IMR-90 (cell line): ENCODE measurements at regions not wholly inside any gene's neighbourhood (a gene's known extent, or its start where the extent isn't known, plus 50 kb on each side); places are given as distances from the start of the nearest gene placed in this dataset.

Experiments
- ATAC-seq: fragments of 200-7000 bp; cut with Tn5 transposase; 2 replicates; pipeline ENCODE4 v1.9.1; 2020; ENCODE audit warnings: low read depth, mild to moderate bottlenecking, moderate library complexity
- BruUV-seq: library from RNA; stranded (reverse); fragments of 400-500 nt; replicated peaks from 2 replicates; lab custom pipeline; 2021; lab: Mats Ljungman, UMichigan
- CTCF ChIA-PET: fragments of 300-600 bp; formaldehyde crosslinking; extraction: SDS; loops from one replicate; lab custom pipeline; 2021; ENCODE audit warnings: antibody characterized with exemption; lab: Yijun Ruan, JAX
- POLR2A ChIA-PET: fragments of 300-600 bp; sonication (Branson Sonifier 250); formaldehyde crosslinking; loops from one replicate; lab custom pipeline; 2022; ENCODE audit warnings: antibody characterized with exemption; ENCODE audit not compliant: unreplicated experiment; lab: Charles Lee
- DNase-seq: peaks from one replicate; pipeline ENCODE4 v3.0.0; 2013
- H2AFZ ChIP-seq: replicated peaks from 2 replicates; pipeline ENCODE3; 2013; ENCODE audit warnings: low read length, mild to moderate bottlenecking; ENCODE audit not compliant: poor library complexity
- H2AK5ac ChIP-seq: 2 replicates; pipeline ENCODE4 v1.6.1; 2013; ENCODE audit warnings: low read depth, low read length, inconsistent platforms
- H2AK9ac ChIP-seq: replicated peaks from 2 replicates; pipeline ENCODE3; 2013; ENCODE audit warnings: mild to moderate bottlenecking, low read depth, low read length, moderate library complexity; ENCODE audit not compliant: poor library complexity
- H2BK120ac ChIP-seq: 2 replicates; pipeline ENCODE4 v1.6.1; 2013; ENCODE audit warnings: low read depth, low read length, inconsistent platforms
- H2BK15ac ChIP-seq: 3 replicates; pipeline ENCODE4 v1.6.1; 2013; ENCODE audit warnings: low read depth, low read length, inconsistent platforms
- H2BK20ac ChIP-seq: 2 replicates; pipeline ENCODE4 v1.6.1; 2013; ENCODE audit warnings: low read depth, mild to moderate bottlenecking, inconsistent platforms, low read length, moderate library complexity
- H2BK5ac ChIP-seq: 2 replicates; pipeline ENCODE4 v1.6.1; 2013; ENCODE audit warnings: mild to moderate bottlenecking, low read depth, low read length, inconsistent platforms; ENCODE audit not compliant: poor library complexity, severe bottlenecking
- H3K14ac ChIP-seq: replicated peaks from 2 replicates; pipeline ENCODE4 v1.6.1; 2013; ENCODE audit warnings: low read depth, low read length, inconsistent platforms
- H3K18ac ChIP-seq: 2 replicates; pipeline ENCODE4 v1.6.1; 2013; ENCODE audit warnings: low read depth, low read length, control low read depth
- H3K23ac ChIP-seq: 2 replicates; pipeline ENCODE4 v1.6.1; 2013; ENCODE audit warnings: low read depth, low read length, inconsistent platforms
- H3K27ac ChIP-seq: 2 replicates; pipeline ENCODE4 v1.5.1; 2013; ENCODE audit warnings: mild to moderate bottlenecking, control low read depth, low read length; ENCODE audit not compliant: insufficient read depth
- H3K27me3 ChIP-seq: 2 replicates; pipeline ENCODE4 v1.6.1; 2013; ENCODE audit warnings: low read length; ENCODE audit not compliant: control insufficient read depth, insufficient read depth
- H3K36me3 ChIP-seq: 2 replicates; pipeline ENCODE4 v1.6.1; 2013; ENCODE audit warnings: low read length, mixed read lengths; ENCODE audit not compliant: control insufficient read depth, insufficient read depth
- H3K4ac ChIP-seq: 2 replicates; pipeline ENCODE4 v1.6.1; 2013; ENCODE audit warnings: low read depth, low read length, inconsistent platforms
- H3K4me1 ChIP-seq: 2 replicates; pipeline ENCODE4 v1.6.1; 2013; ENCODE audit warnings: low read length, mixed read lengths; ENCODE audit not compliant: control insufficient read depth, insufficient read depth
- H3K4me2 ChIP-seq: 2 replicates; pipeline ENCODE4 v1.6.1; 2013; ENCODE audit warnings: low read depth, mild to moderate bottlenecking, control low read depth, low read length, moderate library complexity
- H3K4me3 ChIP-seq: 2 replicates; pipeline ENCODE4 v1.5.1; 2013; ENCODE audit warnings: low read depth, mild to moderate bottlenecking, control low read depth, low read length, moderate library complexity; ENCODE audit not compliant: insufficient read depth
- H3K56ac ChIP-seq: 2 replicates; pipeline ENCODE4 v1.6.1; 2013; ENCODE audit warnings: low read length, inconsistent platforms; ENCODE audit not compliant: insufficient read depth; ENCODE audit errors: extremely low read depth
- H3K79me1 ChIP-seq, 2 experiments: 2 replicates each; pipeline ENCODE4 v1.6.1; 2013; ENCODE audit warnings: low read length in 2 of 2, inconsistent platforms in 1 of 2, low read depth in 1 of 2
- H3K9ac ChIP-seq: 2 replicates; pipeline ENCODE4 v1.6.1; 2013; ENCODE audit warnings: low read depth, low read length, control low read depth
- H3K9me1 ChIP-seq: 2 replicates; pipeline ENCODE4 v1.6.1; 2013; ENCODE audit warnings: low read length, inconsistent platforms; ENCODE audit not compliant: insufficient read depth
- H3K9me3 ChIP-seq: 2 replicates; pipeline ENCODE4 v1.6.1; 2013; ENCODE audit warnings: low read length; ENCODE audit not compliant: control insufficient read depth, insufficient read depth
- H4K20me1 ChIP-seq: 2 replicates; pipeline ENCODE4 v1.6.1; 2013; ENCODE audit warnings: low read length, inconsistent platforms; ENCODE audit not compliant: insufficient read depth
- H4K5ac ChIP-seq: 2 replicates; pipeline ENCODE4 v1.6.1; 2013; ENCODE audit warnings: mild to moderate bottlenecking, low read depth, low read length, control low read depth
- H4K8ac ChIP-seq, 2 experiments: 2 replicates each; pipeline ENCODE4 v1.6.1; 2013; ENCODE audit warnings: low read depth in 2 of 2, low read length in 2 of 2, control low read depth in 1 of 2, inconsistent platforms in 1 of 2
- H4K91ac ChIP-seq: 2 replicates; pipeline ENCODE4 v1.6.1; 2013; ENCODE audit warnings: low read depth, low read length, inconsistent platforms; ENCODE audit not compliant: insufficient read depth
- BHLHE40 ChIP-seq: fragments of 150-350 bp; IDR thresholded peaks from 2 replicates; pipeline ENCODE4 v1.6.1; 2016; ENCODE audit warnings: mild to moderate bottlenecking, low read depth, low read length
- CEBPB ChIP-seq: IDR thresholded peaks from 2 replicates; pipeline ENCODE4 v1.6.1; 2012; ENCODE audit warnings: low read depth, low read length, improper control_type of control experiment
- CHD1 ChIP-seq: IDR thresholded peaks from 2 replicates; pipeline ENCODE4 v1.6.1; 2012; ENCODE audit warnings: low read depth, low read length, improper control_type of control experiment
- CTCF ChIP-seq: conservative IDR thresholded peaks from 2 replicates; pipeline ENCODE4 v1.5.1; 2012; ENCODE audit warnings: mild to moderate bottlenecking, low read depth, low read length, improper control_type of control experiment
- ELK1 ChIP-seq: fragments of 150-350 bp; IDR thresholded peaks from 2 replicates; pipeline ENCODE4 v1.6.1; 2016; ENCODE audit warnings: low read depth, mild to moderate bottlenecking, low read length, moderate library complexity, borderline replicate concordance
- FOS ChIP-seq: fragments of 150-350 bp; IDR thresholded peaks from 2 replicates; pipeline ENCODE4 v1.6.1; 2016; ENCODE audit warnings: low read depth, low read length
- MAFK ChIP-seq: IDR thresholded peaks from 2 replicates; pipeline ENCODE4 v1.6.1; 2012; ENCODE audit warnings: low read depth, low read length, improper control_type of control experiment
- MAZ ChIP-seq: IDR thresholded peaks from 2 replicates; pipeline ENCODE4 v1.6.1; 2012; ENCODE audit warnings: low read depth, mild to moderate bottlenecking, low read length, improper control_type of control experiment, moderate library complexity, borderline replicate concordance
- MXI1 ChIP-seq: IDR thresholded peaks from 2 replicates; pipeline ENCODE4 v1.6.1; 2012; ENCODE audit warnings: low read depth, mild to moderate bottlenecking, low read length, moderate library complexity, borderline replicate concordance
- NFE2L2 ChIP-seq: fragments of 150-350 bp; IDR thresholded peaks from 2 replicates; pipeline ENCODE4 v1.6.1; 2016; ENCODE audit warnings: low read depth, mild to moderate bottlenecking, low read length
- POLR2A ChIP-seq: IDR thresholded peaks from 2 replicates; pipeline ENCODE4 v1.6.1; 2012; ENCODE audit warnings: mild to moderate bottlenecking, low read depth, low read length
- RAD21 ChIP-seq: IDR thresholded peaks from 2 replicates; pipeline ENCODE4 v1.6.1; 2012; ENCODE audit warnings: low read length, improper control_type of control experiment
- RCOR1 ChIP-seq: IDR thresholded peaks from 2 replicates; pipeline ENCODE4 v1.6.1; 2012; ENCODE audit warnings: mild to moderate bottlenecking, low read length, improper control_type of control experiment; ENCODE audit not compliant: insufficient replicate concordance
- RFX5 ChIP-seq: IDR thresholded peaks from 2 replicates; pipeline ENCODE4 v1.8.0; 2012; ENCODE audit warnings: low read depth, mild to moderate bottlenecking, low read length, moderate library complexity
- SMC3 ChIP-seq: fragments of 150-350 bp; IDR thresholded peaks from 2 replicates; pipeline ENCODE4 v1.6.1; 2016; ENCODE audit warnings: low read depth, mild to moderate bottlenecking, antibody characterized with exemption, low read length, moderate library complexity
- USF2 ChIP-seq: fragments of 150-350 bp; IDR thresholded peaks from 2 replicates; pipeline ENCODE4 v1.6.1; 2017; ENCODE audit warnings: mild to moderate bottlenecking, antibody characterized with exemption, low read length, low read depth
- WGBS, 2 experiments: methylation state at CpG; one replicate each; pipeline versions ENCODE4 v1.1.5 to v1.1.7; 2013; ENCODE audit warnings: missing lambda C conversion rate in 2 of 2; ENCODE audit not compliant: insufficient read length in 1 of 2; ENCODE audit errors: extremely low coverage in 2 of 2; 5-methylcytosine and 5-hydroxymethylcytosine counted together
- dilution Hi-C: fragments of 300-500 bp; cut with HindIII; formaldehyde crosslinking; loops from one replicate; pipeline ENCODE4 v1.14.3; 2018; ENCODE audit warnings: low sequenced_read_pairs; ENCODE audit not compliant: unreplicated experiment
- in situ Hi-C: fragments of 300-500 bp; cut with MboI; formaldehyde crosslinking; loops from 3 replicates; pipeline ENCODE4 v1.14.3; 2019; ENCODE audit warnings: low sequenced_read_pairs, inconsistent platforms, mixed read lengths
- intact Hi-C: fragments of 100-400 bp; cut with micrococcal nuclease; formaldehyde crosslinking; loops from 2 replicates; pipeline ENCODE4 v1.10.0; 2022

GRCh38 chr2:235113854-235114253, 162.0 kb downstream of the SH3BP4 start:
- no peak overlapping the region for H3K23ac ChIP-seq
- H2AK9ac ChIP-seq = no peak overlapping the region
- POLR2A ChIA-PET = no interaction called here
- no peak overlapping the region for H2BK5ac ChIP-seq
- H4K8ac ChIP-seq = no peak overlapping the region
- no peak overlapping the region for H3K4me3 ChIP-seq
- TF ChIP-seq MAZ (no peak), CEBPB (no peak), NFE2L2 (no peak), RCOR1 (no peak), RAD21 (no peak), FOS (no peak), MAFK (no peak), CHD1 (no peak), POLR2A (no peak), CTCF (no peak), MXI1 (no peak), SMC3 (no peak), BHLHE40 (no peak), ELK1 (no peak), RFX5 (no peak), USF2 (no peak)
- H4K5ac ChIP-seq = no peak overlapping the region
- H3K9me1 ChIP-seq = no peaks in the 10 kb centered on the region
- H3K27ac ChIP-seq = no peak overlapping the region
- no peaks in the 10 kb centered on the region for H3K9me3 ChIP-seq
- DNase-seq = no peak
- dilution Hi-C loops = loop anchor here (25.0 kb wide), 1 partner anchor 552 kb away; no protein-coding TSS in a partner anchor
- no peaks in the 10 kb centered on the region; the same call in 1 of the 2 replicates for H3K27me3 ChIP-seq
- no peak overlapping the region for H2AFZ ChIP-seq
- no peak overlapping the region for H3K4me2 ChIP-seq
- no peak overlapping the region for H2BK120ac ChIP-seq
- no peak for ATAC-seq
- H3K36me3 ChIP-seq = no peaks in the 10 kb centered on the region
- in situ Hi-C loops = loop anchor here (10.0 to 25.0 kb wide), 3 partner anchors 852 to 1129 kb away; no protein-coding TSS in a partner anchor
- no peak overlapping the region for H4K91ac ChIP-seq
- no peak overlapping the region for H3K14ac ChIP-seq
- H3K79me1 ChIP-seq = no peaks in the 10 kb centered on the region
- no peak overlapping the region for H2BK15ac ChIP-seq
- H2BK20ac ChIP-seq = no peak overlapping the region
- H3K4me1 ChIP-seq = no peaks in the 10 kb centered on the region
- H3K9ac ChIP-seq = no peak overlapping the region
- CTCF ChIA-PET = no interaction called here
- no peak overlapping the region for H3K4ac ChIP-seq
- H4K20me1 ChIP-seq = no peaks in the 10 kb centered on the region
- no CpG with 5 or more reads among the region's 10 CpGs for WGBS, 2 experiments
- H3K56ac ChIP-seq = no peak overlapping the region
- H2AK5ac ChIP-seq = no peak overlapping the region
- BruUV-seq = no TSS peak
- intact Hi-C loops = no loop called here
- no peak overlapping the region for H3K18ac ChIP-seq
